ELR (cell line): ENCODE measurements at regions not wholly inside any gene's neighbourhood (a gene's known extent, or its start where the extent isn't known, plus 50 kb on each side); places are given as distances from the start of the nearest gene placed in this dataset.

ENCODE experiments used
- DNase-seq: peaks from one replicate; pipeline ENCODE4 v3.0.0-alpha.2; 2015; ENCODE audit warnings: low read depth

- DNase-seq, result peak; percentile 38
These were observed 465.9 kb upstream of the DPPA4 start for GRCh38 chr3:109803274-109803673.

- no peak for DNase-seq
These were observed 467.4 kb upstream of the DPPA4 start for GRCh38 chr3:109804697-109805096.

- DNase-seq, result peak; percentile 82
These were observed 469.6 kb upstream of the DPPA4 start for GRCh38 chr3:109806929-109807328.

GRCh38 chr3:109809513-109809912, 472.2 kb upstream of the DPPA4 start:
- DNase-seq, result no peak

GRCh38 chr3:109818081-109818480, 480.7 kb upstream of the DPPA4 start:
- DNase-seq, result no peak

GRCh38 chr3:109819734-109820133, 482.4 kb upstream of the DPPA4 start:
- no peak for DNase-seq

- DNase-seq, result no peak
These were observed 488.8 kb upstream of the DPPA4 start for GRCh38 chr3:109825971-109826810.

GRCh38 chr3:109831403-109831802, 494.1 kb upstream of the DPPA4 start:
- no peak for DNase-seq

- DNase-seq, result no peak
These were observed 498.6 kb upstream of the DPPA4 start for GRCh38 chr3:109835958-109836357.

- DNase-seq, result no peak
These were observed 514.5 kb upstream of the DPPA4 start for GRCh38 chr3:109851854-109852253.

GRCh38 chr3:109852283-109852682, 514.9 kb upstream of the DPPA4 start:
- no peak for DNase-seq

GRCh38 chr3:109853077-109853731, 515.9 kb upstream of the DPPA4 start:
- no peak for DNase-seq

GRCh38 chr3:109863701-109864100, 526.4 kb upstream of the DPPA4 start:
- peak; percentile 2 for DNase-seq

- DNase-seq, result no peak
These were observed 527.1 kb upstream of the DPPA4 start for GRCh38 chr3:109864452-109864851.

GRCh38 chr3:109869586-109869985, 532.2 kb upstream of the DPPA4 start:
- DNase-seq, result no peak

- DNase-seq, result peak; percentile 5
These were observed 537.8 kb upstream of the DPPA4 start for GRCh38 chr3:109874896-109875708.

GRCh38 chr3:109877616-109878015, 540.3 kb upstream of the DPPA4 start:
- peak; percentile 51 for DNase-seq

- no peak for DNase-seq
These were observed 544.8 kb upstream of the DPPA4 start for GRCh38 chr3:109882144-109882543.

GRCh38 chr3:109887293-109887692, 549.9 kb upstream of the DPPA4 start:
- DNase-seq, result no peak

GRCh38 chr3:109888026-109888425, 550.7 kb upstream of the DPPA4 start:
- no peak for DNase-seq

- DNase-seq, result no peak
These were observed 560.4 kb upstream of the DPPA4 start for GRCh38 chr3:109897734-109898133.

- DNase-seq, result no peak
These were observed 562.6 kb upstream of the DPPA4 start for GRCh38 chr3:109899925-109900324.

GRCh38 chr3:109900783-109901182, 563.4 kb upstream of the DPPA4 start:
- no peak for DNase-seq
